ENCODE measurements at regions not wholly inside any gene's neighbourhood (a gene's known extent, or its start where the extent isn't known, plus 50 kb on each side); places are given as distances from the start of the nearest gene placed in this dataset.

- TF ChIP-seq ARID4B (CRISPR knock-in tag; IDR thresholded peaks at IDR 0.05) (no peak), ZNF436 (CRISPR knock-in tag; IDR thresholded peaks at IDR 0.05) (no peak), JUND (IDR thresholded peaks at IDR 0.05; ENCODE audit: borderline replicate concordance, low read depth, low read length) (peak; percentile 8; the same call in 1 of the 2 replicates), JUND (tag; IDR thresholded peaks at IDR 0.05; ENCODE audit: borderline replicate concordance, low read depth, low read length) (no peak; the same call in 2 of the 3 replicates), MEF2D (tag; conservative IDR thresholded peaks at IDR 0.05; ENCODE audit: low read depth) (peak; percentile 87; the same call in 1 of the 2 replicates), NRF1 (conservative IDR thresholded peaks at IDR 0.05 in 1 of 2, IDR thresholded peaks at IDR 0.05 in 1 of 2) (no peak), ETV5 (CRISPR knock-in tag; IDR thresholded peaks at IDR 0.05; ENCODE audit: low read depth) (no peak), POU5F1 (IDR thresholded peaks at IDR 0.05; ENCODE audit: borderline replicate concordance, low read depth, low read length, partially characterized antibody) (no peak), ATF1 (CRISPR knock-in tag; IDR thresholded peaks at IDR 0.05) (no peak), ATF1 (tag; IDR thresholded peaks at IDR 0.05) (0 out of 2 replicates have a peak, but pooled peaks have one; percentile 12), ZNF407 (IDR thresholded peaks at IDR 0.05; ENCODE audit: low read depth) (no peak), ZNF583 (CRISPR knock-in tag; IDR thresholded peaks at IDR 0.05) (no peak), E4F1 (CRISPR knock-in tag; IDR thresholded peaks at IDR 0.05; ENCODE audit: borderline replicate concordance) (no peak), BDP1 (IDR thresholded peaks at IDR 0.05; ENCODE audit: insufficient read depth, insufficient read length) (no peak)
Observed at GRCh38 chr12:7555752-7556151, 52.2 kb upstream of the CD163 start (continued).

Measured in K562 (cell line).